GM12891 (cell line): ENCODE measurements at regions not wholly inside any gene's neighbourhood (a gene's known extent, or its start where the extent isn't known, plus 50 kb on each side); places are given as distances from the start of the nearest gene placed in this dataset.

ENCODE experiments used
- DNase-seq: peaks from one replicate; pipeline ENCODE4 v3.0.0; 2011; ENCODE audit warnings: low spot score; ENCODE audit not compliant: insufficient read length
- FAIRE-seq: peaks from 2 replicates; lab custom pipeline; 2011; peaks lifted over from hg19 to GRCh38; lab: Jason Lieb, UNC
- PAX5 ChIP-seq: IDR thresholded peaks from 2 replicates; pipeline ENCODE4 v1.6.1; 2011; ENCODE audit warnings: low read length, moderate library complexity, mild to moderate bottlenecking; ENCODE audit not compliant: insufficient read depth, severe bottlenecking
- POLR2A ChIP-seq: IDR thresholded peaks from 2 replicates; pipeline ENCODE4 v1.6.1; 2011; ENCODE audit warnings: low read depth, low read length, control low read depth
- POLR2AphosphoS5 ChIP-seq: IDR thresholded peaks from 2 replicates; pipeline ENCODE4 v1.6.1; 2011; ENCODE audit warnings: low read depth, low read length, control low read depth
- POU2F2 ChIP-seq: IDR thresholded peaks from 2 replicates; pipeline ENCODE4 v1.6.1; 2011; ENCODE audit warnings: low read depth, mild to moderate bottlenecking, control low read depth, low read length, moderate library complexity
- SPI1 ChIP-seq: IDR thresholded peaks from 2 replicates; pipeline ENCODE4 v1.6.1; 2011; ENCODE audit warnings: low read depth, low read length, control low read depth
- TAF1 ChIP-seq: IDR thresholded peaks from 2 replicates; pipeline ENCODE4 v1.6.1; 2011; ENCODE audit warnings: low read depth, low read length, control low read depth

DNA sequence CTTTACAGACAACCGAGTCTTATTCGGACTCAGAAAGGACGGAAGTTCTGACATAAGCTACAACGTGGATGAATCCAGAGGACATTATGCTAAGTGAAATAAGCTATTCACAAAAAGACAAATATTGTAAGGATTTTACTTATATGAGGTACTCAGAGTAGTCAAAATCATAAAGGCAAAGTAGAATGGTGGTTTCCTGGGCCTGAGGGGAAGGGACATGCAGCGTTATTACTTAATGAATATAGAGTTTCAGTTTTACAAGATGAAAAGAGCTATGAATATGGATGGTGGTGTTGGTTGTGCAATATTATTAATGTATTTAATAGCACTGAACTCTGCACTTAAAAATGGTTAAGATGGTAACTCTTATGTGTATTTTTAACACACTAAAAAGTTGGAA lies 419.1 kb upstream of the SGCG start:
- no peak for TF ChIP-seq PAX5
- no peak for TF ChIP-seq POU2F2
- TF ChIP-seq SPI1: no peak
- no peak for TF ChIP-seq POLR2AphosphoS5
- no peak for TF ChIP-seq POLR2A
- TF ChIP-seq TAF1: no peak
- no peak for FAIRE-seq
- DNase-seq: no peak

DNA sequence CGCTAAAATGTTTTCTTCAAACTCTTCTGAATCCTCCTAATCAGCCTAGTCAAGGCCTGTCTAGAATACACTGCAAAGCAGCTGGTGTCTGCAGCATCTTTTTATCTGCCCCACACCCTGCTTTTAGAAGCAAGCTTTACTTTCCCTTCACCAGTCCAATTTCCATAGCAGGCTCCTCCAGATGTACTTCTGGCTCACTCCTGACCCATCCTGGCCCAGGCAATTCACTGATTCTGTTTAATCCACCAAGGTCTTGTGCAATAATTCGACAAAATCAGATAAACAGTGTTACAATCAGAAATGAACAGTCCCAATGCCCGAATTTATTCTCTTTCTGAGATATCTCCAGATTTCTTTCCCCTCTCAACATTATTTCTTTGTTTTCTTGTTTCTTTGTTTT lies 415.2 kb upstream of the SGCG start:
- DNase-seq (no peak), FAIRE-seq (no peak)
- TF ChIP-seq POLR2AphosphoS5: no peak
- TF ChIP-seq POLR2A: no peak
- no peak for TF ChIP-seq TAF1
- TF ChIP-seq SPI1: no peak
- no peak for TF ChIP-seq PAX5
- no peak for TF ChIP-seq POU2F2

DNA sequence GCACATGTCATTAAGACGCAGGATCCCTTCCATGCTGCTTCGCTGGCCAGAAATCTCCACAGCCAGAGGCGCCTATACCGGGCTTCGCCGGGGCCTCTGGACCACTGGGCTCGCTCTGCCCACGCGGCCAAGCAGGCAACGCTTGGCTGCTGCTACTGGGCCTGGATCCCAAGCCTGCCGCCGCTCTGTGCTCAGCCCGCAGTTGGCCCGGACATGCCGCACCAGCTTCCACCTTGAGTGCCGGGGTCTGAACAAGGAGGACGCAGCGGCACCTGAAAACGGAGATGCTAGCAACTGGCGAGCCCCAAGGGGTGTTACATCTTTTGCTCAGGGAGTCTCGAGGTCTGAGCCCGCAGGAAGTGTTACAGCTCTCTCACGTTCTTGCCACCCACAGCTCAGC lies 409.9 kb upstream of the SGCG start:
- FAIRE-seq (no peak), DNase-seq (no peak)
- TF ChIP-seq POLR2A (no peak), POLR2AphosphoS5 (no peak), TAF1 (no peak), SPI1 (no peak), POU2F2 (no peak), PAX5 (no peak)

DNA sequence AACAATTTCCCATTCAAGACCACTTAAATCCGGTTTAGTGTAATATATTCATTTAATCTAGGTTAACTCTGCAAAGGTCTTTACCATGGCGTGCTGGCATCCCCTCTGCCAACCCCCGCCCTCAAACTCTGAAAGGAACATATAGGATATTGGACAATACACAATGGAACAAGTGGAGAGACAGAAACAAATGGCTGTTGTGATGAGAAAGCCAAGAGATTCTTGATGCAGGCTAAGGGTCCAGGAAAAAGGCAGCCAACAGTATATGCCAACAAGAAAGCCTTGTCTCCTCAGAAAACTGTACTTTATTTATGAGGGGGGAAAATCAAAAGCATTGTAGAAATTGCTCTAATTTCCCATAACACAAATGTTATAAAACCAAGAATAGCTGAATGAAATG lies 407.3 kb upstream of the SGCG start:
- DNase-seq: no peak
- FAIRE-seq: no peak
- no peak for TF ChIP-seq POLR2AphosphoS5
- TF ChIP-seq PAX5: no peak
- no peak for TF ChIP-seq POU2F2

DNA sequence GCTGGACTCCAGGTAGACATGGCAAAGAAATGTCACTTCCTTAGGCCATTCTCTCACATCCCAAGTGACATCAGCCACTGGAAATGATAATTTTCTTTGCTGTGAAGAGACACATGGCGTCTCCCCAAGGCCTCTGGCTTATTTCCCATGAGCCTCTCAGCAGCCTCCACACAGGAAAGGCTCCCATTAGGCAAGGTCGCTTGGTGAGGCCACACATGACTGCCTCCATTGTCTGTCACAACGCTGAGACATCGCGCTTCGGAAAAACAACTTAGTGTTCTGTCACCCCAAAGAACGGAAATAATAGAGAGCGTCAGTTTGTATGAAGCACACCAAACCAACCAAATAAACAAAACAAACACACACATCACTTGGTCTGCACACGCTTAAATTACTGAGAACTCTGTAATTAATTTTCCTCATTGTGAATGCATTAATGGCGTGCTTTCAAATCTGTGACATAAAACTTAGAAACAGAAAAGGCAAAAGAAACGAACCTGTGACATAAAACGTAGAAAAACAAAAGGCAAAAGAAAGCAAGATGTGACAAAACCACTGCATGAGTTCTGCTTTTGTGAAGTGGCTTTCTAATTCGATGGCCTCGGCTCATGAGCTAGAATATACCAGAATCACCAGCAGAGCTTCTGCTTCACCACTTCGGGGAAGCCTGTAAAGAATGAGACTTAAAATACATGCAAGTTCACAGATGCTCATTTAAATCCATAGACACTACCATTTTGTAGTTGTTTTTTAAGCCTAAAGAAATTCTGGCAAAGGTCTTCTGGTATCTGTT lies 404.2 kb upstream of the SGCG start:
- DNase-seq (no peak), FAIRE-seq (no peak)
- TF ChIP-seq TAF1 (no peak), PAX5 (no peak)

DNA sequence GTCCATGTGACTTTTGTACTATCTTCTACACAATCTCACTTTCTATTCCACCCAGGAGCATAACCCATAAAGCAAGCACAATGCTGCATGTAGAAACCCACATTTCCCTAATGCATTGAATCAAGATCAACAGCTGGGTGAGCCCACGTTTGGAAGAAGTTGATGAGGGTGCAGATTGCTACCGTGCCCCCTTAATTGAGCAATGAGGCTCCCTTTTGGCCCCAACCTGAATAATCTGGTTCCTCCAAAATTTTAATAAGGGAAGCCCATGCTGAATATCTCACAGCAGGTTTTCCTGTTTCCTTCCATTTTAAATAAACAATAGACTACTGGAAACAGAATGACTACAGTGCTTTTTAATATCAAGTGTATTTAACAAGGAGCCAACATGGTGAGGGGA lies 403.6 kb upstream of the SGCG start:
- DNase-seq (no peak), FAIRE-seq (no peak)
- TF ChIP-seq POLR2AphosphoS5 (no peak), SPI1 (no peak), TAF1 (no peak), PAX5 (no peak)

DNA sequence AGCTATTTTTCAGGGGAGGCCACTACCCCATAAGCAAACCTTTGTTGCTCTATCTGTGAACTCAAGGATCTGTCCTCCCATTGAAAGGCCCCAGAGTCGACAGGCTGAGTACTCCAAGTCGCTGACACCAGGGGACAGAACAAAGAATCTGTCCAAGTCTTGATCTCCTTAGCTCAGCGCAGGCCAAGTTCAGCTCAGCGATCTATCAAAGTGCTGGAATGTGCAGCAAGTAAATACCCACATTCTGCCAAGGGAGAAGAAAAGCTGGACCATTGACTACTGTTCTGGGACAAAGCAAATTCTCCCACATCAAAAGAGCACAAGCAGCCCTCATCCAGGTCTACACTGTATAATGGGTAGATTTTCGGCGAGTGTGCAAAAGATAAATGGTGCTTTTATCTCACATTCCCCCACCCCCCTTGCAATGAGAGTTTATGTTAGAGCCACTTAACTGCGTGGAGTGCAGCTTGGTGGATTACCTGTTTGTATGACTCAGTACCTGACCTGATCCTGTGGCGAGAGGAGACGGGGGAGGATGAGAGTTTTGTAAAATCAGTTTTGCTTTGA lies 391.7 kb upstream of the SGCG start:
- TF ChIP-seq SPI1 (no peak), PAX5 (no peak), POLR2A (no peak), TAF1 (no peak), POU2F2 (no peak), POLR2AphosphoS5 (no peak)
- FAIRE-seq (no peak), DNase-seq (no peak)

DNA sequence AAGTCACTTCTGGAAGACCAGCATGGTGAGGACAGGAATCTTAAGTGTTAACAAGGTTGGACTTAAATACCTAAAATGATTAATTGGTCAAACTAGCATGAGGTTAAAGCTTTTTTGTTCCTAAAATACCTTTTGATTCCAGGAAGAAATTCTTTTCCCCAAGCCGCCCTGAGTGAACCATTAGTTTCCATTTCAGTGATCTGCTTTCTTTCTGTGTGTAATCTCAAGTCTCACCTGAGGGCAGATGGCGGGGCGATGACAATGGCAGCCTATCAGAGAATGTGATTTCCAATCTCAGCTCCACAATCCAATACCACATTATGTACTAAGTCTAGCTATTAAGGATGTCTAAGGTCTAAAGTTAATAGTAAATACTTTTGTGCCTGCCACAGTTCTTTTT lies 390.9 kb upstream of the SGCG start:
- no peak for DNase-seq
- no peak for FAIRE-seq
- TF ChIP-seq POLR2A (no peak), TAF1 (no peak), SPI1 (no peak), POU2F2 (no peak), POLR2AphosphoS5 (no peak), PAX5 (no peak)

DNA sequence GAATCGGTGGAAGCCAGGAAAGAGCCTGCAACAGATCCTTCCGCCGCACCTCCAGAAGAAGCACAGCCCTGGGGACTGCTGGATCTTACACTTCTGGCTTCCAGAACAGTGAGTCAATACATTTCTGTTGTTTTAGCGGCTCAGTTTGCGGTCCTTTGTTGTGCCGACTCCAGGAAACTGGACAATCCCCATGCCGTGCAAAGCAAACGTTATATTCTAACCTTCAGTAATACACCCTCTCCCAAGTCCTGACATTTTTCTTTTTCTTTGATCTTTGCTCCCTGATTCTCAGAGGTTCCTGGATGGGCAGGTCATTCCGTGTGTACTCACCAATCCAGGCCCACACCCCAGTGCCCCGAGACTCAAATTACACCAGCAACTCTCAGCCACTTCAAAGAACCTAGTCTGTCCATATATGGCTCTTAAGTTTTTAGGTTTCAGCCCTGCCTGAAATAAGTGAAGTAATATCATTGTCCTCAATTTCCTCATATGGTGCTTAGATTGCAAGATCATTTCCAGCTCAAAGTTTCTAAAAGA lies 387.1 kb upstream of the SGCG start:
- DNase-seq (no peak), FAIRE-seq (no peak)
- TF ChIP-seq SPI1: no peak
- TF ChIP-seq POLR2AphosphoS5: no peak
- no peak for TF ChIP-seq TAF1
- no peak for TF ChIP-seq POU2F2
- TF ChIP-seq PAX5: no peak
- TF ChIP-seq POLR2A: no peak

DNA sequence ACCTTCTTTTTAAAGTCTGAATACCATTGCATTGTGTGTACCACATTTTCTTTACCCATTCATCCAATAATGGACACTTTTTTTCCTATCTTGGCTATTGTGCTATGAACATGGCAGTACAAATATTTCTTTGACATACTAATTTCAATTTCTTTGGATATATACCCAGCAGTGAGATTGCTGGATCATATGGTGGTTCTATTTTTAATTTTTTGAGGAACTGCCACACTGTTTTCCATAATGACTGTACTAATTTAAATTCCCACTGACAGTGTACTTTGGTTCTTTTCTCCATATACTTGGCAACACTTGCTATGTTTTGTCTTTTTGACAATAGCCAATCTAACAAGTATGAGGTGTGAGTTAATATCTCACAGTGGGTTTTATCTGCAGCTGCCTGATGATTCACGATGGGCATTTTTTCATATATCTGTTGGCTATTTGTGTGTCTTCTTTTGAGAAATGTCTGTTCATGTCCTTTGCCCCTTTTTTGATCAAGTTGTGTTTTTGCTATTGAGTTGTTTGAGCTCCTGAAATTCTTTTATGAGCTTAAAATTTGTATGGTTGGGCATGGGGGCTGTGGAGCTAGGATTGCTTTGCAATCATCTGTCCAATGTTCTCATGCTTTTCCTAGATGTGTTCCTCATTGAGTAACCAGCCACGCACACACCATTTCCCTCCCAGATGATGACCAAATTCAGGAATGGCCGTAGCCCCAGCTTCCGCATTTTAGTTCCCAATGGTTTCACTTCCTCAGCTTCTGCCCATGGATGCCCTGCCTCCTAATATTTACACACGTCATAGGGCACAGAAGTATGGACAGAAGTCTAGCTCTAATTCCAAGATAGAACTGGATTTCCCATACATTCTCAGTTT lies 380.0 kb upstream of the SGCG start:
- FAIRE-seq (no peak), DNase-seq (no peak)
- TF ChIP-seq POU2F2: no peak
- TF ChIP-seq SPI1: peak; percentile 88
